Esophagus muscularis mucosa (tissue), 3 donors: ENCODE measurements at regions not wholly inside any gene's neighbourhood (a gene's known extent, or its start where the extent isn't known, plus 50 kb on each side); places are given as distances from the start of the nearest gene placed in this dataset.

Experiments
- CTCF ChIP-seq, 3 experiments: fragments of 200-600 bp in 2 of 3; fragments of 450-650 bp in 1 of 3; sonication (generic) in 2 of 3; IDR thresholded peaks; one replicate each; pipeline ENCODE4 v1.5.1; 2017 to 2019; ENCODE audit warnings: antibody characterized with exemption in 3 of 3, mild to moderate bottlenecking in 2 of 3, moderate library complexity in 1 of 3
- POLR2A ChIP-seq: fragments of 450-650 bp; IDR thresholded peaks from one replicate; pipeline ENCODE4 v1.6.1; 2017; ENCODE audit warnings: antibody characterized with exemption, moderate library complexity, mild to moderate bottlenecking, low read depth
- POLR2AphosphoS5 ChIP-seq, 2 donors: sonication (generic); formaldehyde crosslinking; IDR thresholded peaks; one replicate each; pipeline ENCODE4 v1.6.1; 2017; ENCODE audit warnings: antibody characterized with exemption in 2 of 2

- no peak for TF ChIP-seq POLR2A
- TF ChIP-seq CTCF (IDR thresholded peaks at IDR 0.05) = peak in 1 of 3 experiments; percentile 23
- no peak for TF ChIP-seq POLR2AphosphoS5 (IDR thresholded peaks at IDR 0.05)
Observed at GRCh38 chr15:81809543-81809942, 236.3 kb downstream of the MEX3B start.
